Activated CD4-positive, alpha-beta T cell treated with anti-CD3 and anti-CD28 coated beads for 4 hours (primary cell): ENCODE measurements at regions not wholly inside any gene's neighbourhood (a gene's known extent, or its start where the extent isn't known, plus 50 kb on each side); places are given as distances from the start of the nearest gene placed in this dataset.
A peak's percentile ranks its signal among the peaks of the same experiment; 100 is the strongest.
"Not testable (repeated sequence)": the region's sequence is repeated elsewhere in the genome, so short reads cannot be mapped to it uniquely, and the experiment has no call there.

Experiments
- DNase-seq, 2 donors: peaks; one replicate each; pipeline ENCODE4 v3.0.0-alpha.2; 2020

GRCh38 chr2:126952216-126952615 lies 53.5 kb downstream of the TEX51 start:
- no peak for DNase-seq

GRCh38 chr2:126953483-126953882 lies 54.8 kb downstream of the TEX51 start:
- no peak for DNase-seq

- DNase-seq = no peak
Observed at GRCh38 chr2:126954831-126955230, 56.1 kb downstream of the TEX51 start.

GRCh38 chr2:126956773-126957172 lies 58.1 kb downstream of the TEX51 start:
- DNase-seq = not testable (repeated sequence)

DNA sequence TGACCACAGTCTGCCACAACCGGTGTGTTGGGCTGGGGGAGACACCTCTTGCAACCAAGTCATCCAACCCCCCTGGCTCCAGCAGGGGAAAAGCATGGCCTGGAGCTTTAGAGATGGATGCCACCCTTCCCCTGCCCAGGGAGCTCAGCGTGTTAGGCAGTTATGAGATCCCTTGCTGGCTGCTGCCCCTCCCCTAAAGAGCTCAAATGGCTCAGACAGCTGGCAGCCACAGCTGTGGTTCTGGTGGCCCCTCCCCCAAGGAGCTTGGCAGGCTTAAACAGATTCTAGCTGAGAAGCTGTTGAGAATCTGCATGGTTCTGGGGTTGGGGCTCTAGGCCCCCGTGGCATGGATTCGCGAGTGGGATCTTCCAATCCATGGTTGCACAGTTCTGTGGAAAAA lies 64.7 kb downstream of the TEX51 start:
- no peak for DNase-seq

DNA sequence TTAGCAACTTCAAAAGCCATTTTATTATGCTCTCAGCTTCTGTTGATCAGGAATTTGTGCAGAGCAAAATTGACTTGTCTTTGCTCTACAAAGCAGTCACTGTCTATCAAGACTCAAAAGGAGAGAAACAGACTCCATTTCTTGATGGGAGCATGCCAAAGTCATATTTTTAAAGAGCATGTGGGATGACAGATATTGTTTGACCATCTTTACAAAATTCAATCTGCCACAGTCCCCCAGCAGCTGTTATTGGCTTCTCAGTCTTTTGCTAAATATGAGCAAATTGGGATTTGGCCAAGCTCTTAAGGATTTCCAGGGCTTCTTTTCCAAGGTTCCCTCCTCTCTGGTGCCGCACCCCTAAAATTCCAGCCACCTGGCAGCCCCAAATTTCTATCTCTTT lies 67.9 kb downstream of the TEX51 start:
- DNase-seq = no peak

GRCh38 chr2:126970583-126970982 lies 71.9 kb downstream of the TEX51 start:
- no peak for DNase-seq

GRCh38 chr2:126971162-126971480 lies 72.4 kb downstream of the TEX51 start:
- no peak for DNase-seq

DNA sequence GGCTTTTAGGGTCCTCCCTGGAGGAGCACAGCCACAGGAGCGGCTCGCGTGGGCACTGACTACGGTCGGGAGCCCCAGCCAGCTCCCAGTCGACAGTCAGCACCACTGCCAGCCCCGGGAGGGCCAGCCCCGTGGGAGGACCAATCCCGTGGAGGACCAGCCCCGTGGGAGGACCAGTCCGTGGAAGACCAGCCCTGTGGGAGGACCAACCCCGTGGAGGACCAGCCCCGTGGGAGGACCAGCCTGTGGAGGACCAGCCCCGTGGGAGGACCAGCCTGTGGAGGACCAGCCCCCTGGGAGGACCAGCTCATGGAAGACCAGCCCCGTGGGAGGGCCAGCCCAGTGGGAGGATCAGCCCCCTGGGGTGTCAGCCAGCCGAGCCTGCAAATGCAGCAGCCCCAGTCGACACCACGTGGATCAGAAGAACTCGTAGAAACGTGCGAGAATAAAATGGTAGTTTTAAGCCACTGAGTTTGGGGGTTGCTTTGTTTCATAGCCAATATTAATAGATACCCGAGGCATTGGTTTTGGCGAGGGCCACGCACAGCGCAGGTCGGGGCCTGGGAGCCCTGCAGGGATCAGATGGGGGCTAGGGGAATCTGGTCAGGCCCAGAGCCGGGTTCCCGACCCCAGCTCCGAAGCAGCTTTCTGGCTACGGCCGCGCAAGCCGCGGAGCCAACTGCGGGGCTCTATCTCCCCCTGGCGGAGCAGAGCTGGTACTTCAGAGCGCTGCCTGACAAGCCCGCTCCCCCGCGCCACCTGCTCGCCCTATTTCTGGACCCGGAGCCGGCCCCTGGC lies 73.0 kb downstream of the TEX51 start:
- peak; percentile 57 for DNase-seq

- no peak for DNase-seq
Observed at GRCh38 chr2:126972279-126972626, 73.6 kb downstream of the TEX51 start.

- DNase-seq = no peak
Observed at GRCh38 chr2:126973745-126974144, 75.1 kb downstream of the TEX51 start.

GRCh38 chr2:126975671-126976655 lies 77.3 kb downstream of the TEX51 start:
- no peak for DNase-seq

DNA sequence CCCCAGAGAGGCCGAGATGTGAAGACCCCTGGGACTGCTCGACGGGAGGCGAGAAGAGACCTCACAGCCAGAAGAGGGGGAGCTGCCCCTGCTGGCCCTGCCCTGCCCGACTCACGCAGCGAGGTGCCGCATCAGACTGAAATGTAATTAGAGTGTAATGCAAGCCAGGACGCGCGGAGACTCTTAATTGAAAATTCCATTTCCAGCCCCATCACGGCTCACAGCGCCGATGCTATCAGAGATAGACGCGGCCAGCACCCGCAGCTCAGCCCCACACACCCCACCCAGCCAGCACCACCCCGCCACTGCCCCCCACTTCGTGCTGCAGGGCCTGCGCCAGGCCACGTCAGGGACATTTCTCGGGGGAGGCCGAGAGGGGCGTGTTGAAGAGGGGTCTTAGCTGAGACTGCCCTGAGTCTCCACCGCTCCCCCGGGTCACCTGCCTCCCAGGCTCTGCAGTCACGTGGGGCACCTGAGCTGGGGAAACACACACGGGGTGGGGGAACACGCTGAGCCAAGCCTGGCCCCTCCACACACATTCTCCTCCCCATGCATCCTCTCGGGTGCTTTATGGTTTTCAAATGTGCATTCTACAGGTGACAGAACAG lies 78.1 kb downstream of the TEX51 start:
- no peak for DNase-seq

GRCh38 chr2:126978333-126978732 lies 79.6 kb downstream of the TEX51 start:
- no peak for DNase-seq

DNA sequence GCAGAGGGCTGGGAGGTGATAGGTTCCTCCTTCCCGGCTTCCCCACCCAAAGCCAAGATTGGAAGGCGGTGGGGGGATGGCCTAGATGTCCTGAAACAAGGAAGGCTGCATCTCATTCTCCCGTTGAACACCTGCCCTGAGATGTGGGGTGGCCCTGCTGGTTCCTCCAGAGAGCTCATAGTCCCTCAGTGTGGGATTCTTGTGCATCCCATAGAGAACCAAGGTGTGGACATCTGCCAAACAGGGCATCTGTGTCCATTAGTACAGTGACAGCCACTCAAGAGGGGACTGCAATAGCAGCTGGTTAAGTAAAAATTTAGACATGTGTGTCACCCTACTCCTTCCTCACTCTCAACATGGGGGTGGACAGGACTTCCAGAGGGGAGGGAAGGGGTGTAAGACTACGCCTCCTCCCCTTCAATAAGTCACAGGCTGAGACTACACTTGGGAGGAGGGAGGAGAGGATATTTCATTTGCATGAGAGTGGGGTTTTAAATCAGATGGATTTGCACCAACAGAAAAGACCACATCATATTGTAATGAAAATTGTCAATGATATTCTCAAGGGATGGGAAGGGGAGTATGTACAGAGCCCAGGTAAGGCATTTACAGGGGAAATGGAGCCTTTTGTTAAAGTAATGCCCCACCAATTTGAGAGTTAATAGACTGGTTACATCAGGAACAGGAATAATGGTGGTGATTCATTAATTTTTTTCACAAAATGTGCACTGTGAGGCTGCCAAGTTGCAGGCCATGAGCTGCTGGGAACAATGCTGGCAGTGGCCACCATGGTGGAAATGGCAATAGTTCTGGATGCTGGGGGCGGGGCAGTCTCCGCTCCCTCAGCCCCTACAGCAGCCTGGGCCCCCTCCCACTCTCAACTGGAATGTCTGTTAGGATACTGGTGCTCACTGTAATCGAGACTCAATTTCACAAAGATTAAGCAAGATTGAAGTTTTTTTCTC lies 80.6 kb downstream of the TEX51 start:
- DNase-seq = no peak

- no peak for DNase-seq
Observed at GRCh38 chr2:126981476-126981875, 82.8 kb downstream of the TEX51 start.

DNA sequence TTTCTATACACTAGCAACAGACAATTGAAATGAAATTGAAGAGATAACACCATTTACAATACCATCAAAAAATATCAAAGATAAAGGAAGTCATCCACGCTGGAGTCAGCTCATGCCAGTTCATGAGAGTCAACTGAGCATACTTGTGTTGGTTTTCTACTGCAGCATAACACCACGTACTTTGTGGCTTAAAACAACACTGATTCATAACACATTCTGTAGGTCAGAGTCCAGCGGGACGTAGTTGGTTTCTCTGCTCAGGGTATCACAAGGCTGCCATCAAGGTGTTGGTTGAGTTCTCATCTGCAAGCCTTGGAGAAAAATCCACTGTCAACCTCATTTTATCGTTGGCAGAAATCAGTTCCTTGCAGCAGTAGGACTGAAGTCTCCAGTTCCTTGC lies 84.2 kb downstream of the TEX51 start:
- DNase-seq = no peak

- DNase-seq = no peak
Observed at GRCh38 chr2:126986631-126987187, 88.0 kb downstream of the TEX51 start.

GRCh38 chr2:126988482-126988881 lies 89.8 kb downstream of the TEX51 start:
- no peak for DNase-seq

DNA sequence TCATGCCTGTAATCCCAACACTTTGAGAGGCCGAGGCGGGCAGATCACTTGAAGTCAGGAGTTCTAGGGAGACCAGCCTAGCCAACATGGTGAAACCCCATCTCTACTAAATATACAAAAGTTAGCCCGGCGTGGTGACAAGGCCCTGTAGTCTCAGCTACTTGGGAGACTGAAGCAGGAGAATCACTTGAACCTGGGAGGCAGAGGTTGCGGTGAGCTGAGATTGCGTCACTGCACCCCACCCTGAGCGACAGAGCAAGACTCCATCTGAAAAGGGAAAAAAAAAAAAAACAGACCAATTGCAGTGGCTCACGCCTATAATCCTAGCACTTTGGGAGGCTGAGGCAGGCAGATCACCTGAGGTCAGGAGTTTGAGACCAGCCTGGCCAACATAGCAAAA lies 90.4 kb downstream of the TEX51 start:
- not testable (repeated sequence) for DNase-seq

DNA sequence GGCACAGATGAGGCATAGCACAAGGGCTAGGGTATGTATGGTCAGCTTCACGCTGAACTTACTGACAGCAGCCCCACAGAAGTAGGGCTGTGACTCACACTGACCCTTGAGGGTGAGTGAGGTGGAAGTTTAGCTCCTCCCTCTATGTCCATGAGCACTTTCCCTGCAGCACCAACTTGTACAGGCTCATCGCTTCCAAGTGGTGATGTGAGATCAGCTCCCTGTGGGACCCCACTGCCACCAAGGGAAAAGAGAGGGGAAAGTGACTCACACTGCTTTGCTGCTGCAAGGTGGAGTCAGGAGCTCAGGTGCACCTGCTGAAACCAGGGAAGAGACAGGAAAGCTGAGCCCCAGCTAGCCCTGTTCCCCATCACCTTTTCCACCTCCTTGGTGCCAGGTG lies 91.5 kb downstream of the TEX51 start:
- no peak for DNase-seq
